ENCODE measurements at regions not wholly inside any gene's neighbourhood (a gene's known extent, or its start where the extent isn't known, plus 50 kb on each side); places are given as distances from the start of the nearest gene placed in this dataset.

DNA sequence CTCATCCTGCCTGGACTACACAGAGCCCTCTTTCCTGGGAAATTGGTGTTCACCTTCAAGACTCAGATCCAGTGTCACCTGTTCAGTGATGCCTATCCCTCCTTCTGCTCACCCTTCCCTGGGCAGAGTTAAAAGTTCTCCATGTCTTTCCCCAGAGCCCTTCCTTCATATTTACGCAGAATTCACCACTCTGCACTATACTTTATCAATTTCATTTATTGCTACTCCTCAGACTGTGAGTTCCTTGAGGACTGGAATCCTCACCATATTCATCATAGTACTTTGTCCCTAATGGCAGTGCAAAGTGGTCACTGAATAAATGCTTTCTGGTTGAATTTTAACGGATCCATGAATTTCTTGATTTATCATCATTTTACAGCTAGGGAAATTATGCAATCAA, 300.0 kb downstream of the CHRM3 start:
- no peak for TF ChIP-seq POLR2AphosphoS5 (IDR thresholded peaks at IDR 0.05; ENCODE audit: borderline replicate concordance, low read depth, low read length)
- no peak for TF ChIP-seq EZH2 (IDR thresholded peaks at IDR 0.05)

Measured in SK-N-MC (cell line).